ENCODE measurements at regions not wholly inside any gene's neighbourhood (a gene's known extent, or its start where the extent isn't known, plus 50 kb on each side); places are given as distances from the start of the nearest gene placed in this dataset.

DNA sequence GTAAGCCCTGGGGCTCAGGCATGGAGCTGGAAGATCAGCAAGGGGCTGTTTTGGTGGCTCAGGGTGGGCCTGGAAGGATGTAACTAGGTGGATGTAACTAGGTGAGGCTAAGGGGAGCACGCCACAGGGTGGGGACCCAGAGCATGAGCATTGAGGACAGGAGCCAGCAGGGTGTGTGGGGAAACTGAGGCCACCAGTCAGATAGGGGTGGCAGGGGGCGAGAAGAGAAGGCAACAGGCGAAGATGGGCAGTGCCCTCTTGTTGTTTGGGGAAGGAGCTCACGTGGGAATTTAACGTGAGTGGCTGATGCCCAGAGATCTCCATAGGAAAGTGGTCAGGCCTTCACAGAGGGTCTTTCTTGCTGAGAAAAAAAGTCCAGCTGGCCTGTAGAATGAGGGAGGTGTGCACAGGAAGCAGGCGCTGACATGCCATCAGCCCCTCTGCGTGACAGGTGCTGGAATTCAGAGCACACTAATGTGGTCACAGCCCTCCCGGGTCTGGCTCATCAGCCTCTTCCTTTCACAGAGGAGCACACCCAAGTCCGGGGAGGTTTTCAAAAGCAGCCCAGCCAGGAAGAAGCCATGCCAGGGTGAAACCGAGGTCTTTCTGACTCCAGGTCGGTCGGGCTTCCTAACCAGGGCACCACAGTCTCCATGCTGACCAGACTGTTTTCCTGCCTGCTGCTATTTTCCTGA lies 54.6 kb upstream of the PAX6 start:
- TF ChIP-seq POLR2A (IDR thresholded peaks at IDR 0.05) = no peak
- TF ChIP-seq, protein P1, sequence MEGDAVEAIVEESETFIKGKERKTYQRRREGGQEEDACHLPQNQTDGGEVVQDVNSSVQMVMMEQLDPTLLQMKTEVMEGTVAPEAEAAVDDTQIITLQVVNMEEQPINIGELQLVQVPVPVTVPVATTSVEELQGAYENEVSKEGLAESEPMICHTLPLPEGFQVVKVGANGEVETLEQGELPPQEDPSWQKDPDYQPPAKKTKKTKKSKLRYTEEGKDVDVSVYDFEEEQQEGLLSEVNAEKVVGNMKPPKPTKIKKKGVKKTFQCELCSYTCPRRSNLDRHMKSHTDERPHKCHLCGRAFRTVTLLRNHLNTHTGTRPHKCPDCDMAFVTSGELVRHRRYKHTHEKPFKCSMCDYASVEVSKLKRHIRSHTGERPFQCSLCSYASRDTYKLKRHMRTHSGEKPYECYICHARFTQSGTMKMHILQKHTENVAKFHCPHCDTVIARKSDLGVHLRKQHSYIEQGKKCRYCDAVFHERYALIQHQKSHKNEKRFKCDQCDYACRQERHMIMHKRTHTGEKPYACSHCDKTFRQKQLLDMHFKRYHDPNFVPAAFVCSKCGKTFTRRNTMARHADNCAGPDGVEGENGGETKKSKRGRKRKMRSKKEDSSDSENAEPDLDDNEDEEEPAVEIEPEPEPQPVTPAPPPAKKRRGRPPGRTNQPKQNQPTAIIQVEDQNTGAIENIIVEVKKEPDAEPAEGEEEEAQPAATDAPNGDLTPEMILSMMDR (IDR thresholded peaks at IDR 0.05) = no peak
